Fibroblast of lung (primary cell): ENCODE measurements at regions not wholly inside any gene's neighbourhood (a gene's known extent, or its start where the extent isn't known, plus 50 kb on each side); places are given as distances from the start of the nearest gene placed in this dataset.

Experiments used
- DNase-seq, 2 donors: peaks; one replicate each; pipeline versions ENCODE4 v3.0.0 to v3.0.0-alpha.2; 2010; ENCODE audit warnings: low read depth in 2 of 2
- H2AFZ ChIP-seq: 2 replicates; pipeline ENCODE4 v1.5.1; 2012; ENCODE audit warnings: low read length, control low read depth, inconsistent platforms
- H3K27ac ChIP-seq: 2 replicates; pipeline ENCODE4 v1.5.1; 2011; ENCODE audit warnings: low read length, control low read depth; ENCODE audit not compliant: insufficient read depth
- H3K27me3 ChIP-seq: 2 replicates; pipeline ENCODE4 v1.5.1; 2011; ENCODE audit warnings: mild to moderate bottlenecking, low read length; ENCODE audit not compliant: control insufficient read depth, insufficient read depth
- H3K36me3 ChIP-seq: 2 replicates; pipeline ENCODE4 v1.5.1; 2011; ENCODE audit warnings: low read length; ENCODE audit not compliant: control insufficient read depth, insufficient read depth
- H3K4me1 ChIP-seq: 2 replicates; pipeline ENCODE4 v1.5.1; 2011; ENCODE audit warnings: low read length; ENCODE audit not compliant: control insufficient read depth, insufficient read depth; ENCODE audit errors: extremely low read depth
- H3K4me2 ChIP-seq: 2 replicates; pipeline ENCODE4 v1.5.1; 2011; ENCODE audit warnings: low read length, control low read depth; ENCODE audit not compliant: insufficient read depth; ENCODE audit errors: extremely low read depth
- H3K4me3 ChIP-seq, 4 experiments: fragments of 200-600 bp in 1 of 4; sonication (generic) in 1 of 4; replicated peaks in 1 of 4; 2 replicates each; pipeline ENCODE4 v1.5.1; 2011 to 2016; ENCODE audit warnings: low read length in 4 of 4, low read depth in 3 of 4, mild to moderate bottlenecking in 3 of 4, control low read depth in 2 of 4, inconsistent platforms in 1 of 4, mixed read lengths in 1 of 4; ENCODE audit not compliant: insufficient read depth in 1 of 4; ENCODE audit errors: control extremely low read depth in 1 of 4
- H3K79me2 ChIP-seq: 2 replicates; pipeline ENCODE4 v1.5.1; 2012; ENCODE audit warnings: mild to moderate bottlenecking, low read length, inconsistent platforms; ENCODE audit not compliant: control insufficient read depth, insufficient read depth
- H3K9ac ChIP-seq: 2 replicates; pipeline ENCODE4 v1.5.1; 2011; ENCODE audit warnings: mild to moderate bottlenecking, low read length, control low read depth; ENCODE audit not compliant: insufficient read depth
- H3K9me3 ChIP-seq: 2 replicates; pipeline ENCODE4 v1.5.1; 2012; ENCODE audit warnings: low read depth, low read length; ENCODE audit not compliant: control insufficient read depth, insufficient read depth
- H4K20me1 ChIP-seq: 2 replicates; pipeline ENCODE4 v1.5.1; 2011; ENCODE audit warnings: low read length; ENCODE audit not compliant: control insufficient read depth, insufficient read depth; ENCODE audit errors: extremely low read depth
- CTCF ChIP-seq, 2 donors: IDR thresholded peaks in 1 of 2; conservative IDR thresholded peaks in 1 of 2; 1 replicate in 1 of 2; 2 replicates in 1 of 2; pipeline ENCODE4 v1.5.1; 2011 to 2012; ENCODE audit warnings: low read length in 2 of 2, control low read depth in 1 of 2, inconsistent platforms in 1 of 2, low read depth in 1 of 2, mild to moderate bottlenecking in 1 of 2
- EZH2 ChIP-seq: IDR thresholded peaks from 2 replicates; pipeline ENCODE4 v1.5.1; 2012; ENCODE audit warnings: low read length, control low read depth, mild to moderate bottlenecking; ENCODE audit errors: missing control alignments

- no peak overlapping the region for H3K4me3 ChIP-seq
These were observed 136.5 kb upstream of the TMCC3 start for GRCh38 chr12:94786906-94787305.

GRCh38 chr12:94783862-94784261 is 133.5 kb upstream of the TMCC3 start:
- no peak overlapping the region for H3K9ac ChIP-seq
- H4K20me1 ChIP-seq = no peaks in the 10 kb centered on the region
- no peak for TF ChIP-seq EZH2
- TF ChIP-seq CTCF (conservative IDR thresholded peaks at IDR 0.05 in 1 of 2, IDR thresholded peaks at IDR 0.05 in 1 of 2; ENCODE audit: low read depth in 1 of 2, low read length in 2 of 2) = no peak
- H3K27me3 ChIP-seq = no peaks in the 10 kb centered on the region
- no peaks in the 10 kb centered on the region for H3K36me3 ChIP-seq
- no peaks in the 10 kb centered on the region for H3K9me3 ChIP-seq
- no peak overlapping the region for H3K4me3 ChIP-seq
- DNase-seq = peak; percentile 50 to 53
- H3K4me2 ChIP-seq = peak overlapping the region; percentile 4
- H2AFZ ChIP-seq = no peak overlapping the region
- no peak overlapping the region for H3K27ac ChIP-seq
- H3K79me2 ChIP-seq = no peaks in the 10 kb centered on the region
- no peaks in the 10 kb centered on the region for H3K4me1 ChIP-seq

More at GRCh38 chr12:94786906-94787305, 136.5 kb upstream of the TMCC3 start:
- no peak overlapping the region for H3K4me2 ChIP-seq
- no peaks in the 10 kb centered on the region for H3K36me3 ChIP-seq
- H3K79me2 ChIP-seq = no peaks in the 10 kb centered on the region
- TF ChIP-seq CTCF (conservative IDR thresholded peaks at IDR 0.05 in 1 of 2, IDR thresholded peaks at IDR 0.05 in 1 of 2; ENCODE audit: low read depth in 1 of 2, low read length in 2 of 2) = no peak
- no peak for TF ChIP-seq EZH2
- no peak overlapping the region for H3K27ac ChIP-seq
- no peaks in the 10 kb centered on the region for H4K20me1 ChIP-seq
- no peaks in the 10 kb centered on the region for H3K9me3 ChIP-seq
- no peak for DNase-seq
- H3K4me1 ChIP-seq = no peaks in the 10 kb centered on the region
- H2AFZ ChIP-seq = no peak overlapping the region
- no peaks in the 10 kb centered on the region for H3K27me3 ChIP-seq
- H3K9ac ChIP-seq = no peak overlapping the region

- H3K27ac ChIP-seq = no peak overlapping the region
- no peaks in the 10 kb centered on the region for H3K27me3 ChIP-seq
- H3K4me1 ChIP-seq = no peaks in the 10 kb centered on the region
- H3K79me2 ChIP-seq = no peaks in the 10 kb centered on the region
- H3K4me3 ChIP-seq = no peak overlapping the region
- DNase-seq = no peak
- no peak overlapping the region for H2AFZ ChIP-seq
- H3K9me3 ChIP-seq = no peaks in the 10 kb centered on the region
- TF ChIP-seq CTCF (conservative IDR thresholded peaks at IDR 0.05 in 1 of 2, IDR thresholded peaks at IDR 0.05 in 1 of 2; ENCODE audit: low read depth in 1 of 2, low read length in 2 of 2) = no peak
- no peaks in the 10 kb centered on the region for H3K36me3 ChIP-seq
- H4K20me1 ChIP-seq = no peaks in the 10 kb centered on the region
- H3K9ac ChIP-seq = no peak overlapping the region
- H3K4me2 ChIP-seq = no peak overlapping the region
These were observed 133.0 kb upstream of the TMCC3 start for GRCh38 chr12:94783343-94783742.
